ENCODE measurements at regions not wholly inside any gene's neighbourhood (a gene's known extent, or its start where the extent isn't known, plus 50 kb on each side); places are given as distances from the start of the nearest gene placed in this dataset.

- no peak for DNase-seq (ENCODE audit: low read depth)
Observed at GRCh38 chr1:4366091-4366490, 288.3 kb upstream of the AJAP1 start.

- DNase-seq (ENCODE audit: low read depth), result no peak
Observed at GRCh38 chr1:4367230-4367777, 287.1 kb upstream of the AJAP1 start.

GRCh38 chr1:4369335-4369734 is 285.1 kb upstream of the AJAP1 start:
- DNase-seq (ENCODE audit: low read depth), result no peak

- DNase-seq (ENCODE audit: low read depth), result no peak
Observed at GRCh38 chr1:4371849-4372248, 282.6 kb upstream of the AJAP1 start.

GRCh38 chr1:4375812-4376211 is 278.6 kb upstream of the AJAP1 start:
- DNase-seq (ENCODE audit: low read depth), result no peak

- DNase-seq (ENCODE audit: low read depth), result no peak
Observed at GRCh38 chr1:4379451-4380175, 274.8 kb upstream of the AJAP1 start.

- DNase-seq (ENCODE audit: low read depth), result no peak
Observed at GRCh38 chr1:4380564-4381168, 273.7 kb upstream of the AJAP1 start.

- no peak for DNase-seq (ENCODE audit: low read depth)
Observed at GRCh38 chr1:4393191-4393590, 261.2 kb upstream of the AJAP1 start.

- no peak for DNase-seq (ENCODE audit: low read depth)
Observed at GRCh38 chr1:4394366-4394765, 260.0 kb upstream of the AJAP1 start.

- no peak for DNase-seq (ENCODE audit: low read depth)
Observed at GRCh38 chr1:4395158-4395557, 259.3 kb upstream of the AJAP1 start.

GRCh38 chr1:4395676-4396075 is 258.7 kb upstream of the AJAP1 start:
- no peak for DNase-seq (ENCODE audit: low read depth)

- no peak for DNase-seq (ENCODE audit: low read depth)
Observed at GRCh38 chr1:4396551-4396950, 257.9 kb upstream of the AJAP1 start.

- DNase-seq (ENCODE audit: low read depth), result no peak
Observed at GRCh38 chr1:4397196-4397595, 257.2 kb upstream of the AJAP1 start.

GRCh38 chr1:4402032-4402431 is 252.4 kb upstream of the AJAP1 start:
- DNase-seq (ENCODE audit: low read depth), result no peak

GRCh38 chr1:4404854-4405590 is 249.4 kb upstream of the AJAP1 start:
- no peak for DNase-seq (ENCODE audit: low read depth)

- DNase-seq (ENCODE audit: low read depth), result no peak
Observed at GRCh38 chr1:4407851-4408250, 246.6 kb upstream of the AJAP1 start.

GRCh38 chr1:4408380-4408779 is 246.0 kb upstream of the AJAP1 start:
- DNase-seq (ENCODE audit: low read depth), result no peak

- DNase-seq (ENCODE audit: low read depth), result no peak
Observed at GRCh38 chr1:4411862-4412261, 242.5 kb upstream of the AJAP1 start.

- no peak for DNase-seq (ENCODE audit: low read depth)
Observed at GRCh38 chr1:4415476-4415875, 238.9 kb upstream of the AJAP1 start.

GRCh38 chr1:4416189-4416588 is 238.2 kb upstream of the AJAP1 start:
- no peak for DNase-seq (ENCODE audit: low read depth)

- DNase-seq (ENCODE audit: low read depth), result no peak
Observed at GRCh38 chr1:4418021-4418420, 236.4 kb upstream of the AJAP1 start.

GRCh38 chr1:4421986-4422385 is 232.4 kb upstream of the AJAP1 start:
- no peak for DNase-seq (ENCODE audit: low read depth)

Measured in Daoy (cell line).